Upper lobe of left lung (tissue), 6 donors: ENCODE measurements at regions not wholly inside any gene's neighbourhood (a gene's known extent, or its start where the extent isn't known, plus 50 kb on each side); places are given as distances from the start of the nearest gene placed in this dataset.

Experiments
- ATAC-seq, 2 donors: fragments of 200-7000 bp; cut with Tn5 transposase; one replicate each; pipeline ENCODE4 v1.9.1; 2022; ENCODE audit warnings: mild to moderate bottlenecking in 2 of 2, moderate library complexity in 2 of 2; ENCODE audit not compliant: low FRiP score in 2 of 2
- DNase-seq, 2 donors: peaks; one replicate each; pipeline ENCODE4 v3.0.0-alpha.2; 2019 to 2020
- H3K27ac ChIP-seq, 4 donors: fragments of 200-600 bp; sonication (generic); one replicate each; pipeline ENCODE4 v1.5.1; 2016 to 2019
- H3K27me3 ChIP-seq, 4 donors: fragments of 200-600 bp; sonication (generic); one replicate each; pipeline ENCODE4 v1.5.1; 2017 to 2019
- H3K36me3 ChIP-seq, 4 donors: fragments of 200-600 bp; sonication (generic); one replicate each; pipeline ENCODE4 v1.5.1; 2016 to 2019
- H3K4me1 ChIP-seq, 4 donors: fragments of 200-600 bp; sonication (generic); one replicate each; pipeline ENCODE4 v1.5.1; 2018 to 2019
- H3K4me3 ChIP-seq, 4 donors: fragments of 200-600 bp; sonication (generic); one replicate each; pipeline ENCODE4 v1.5.1; 2017 to 2019; ENCODE audit warnings: mild to moderate bottlenecking in 2 of 4, moderate library complexity in 1 of 4
- H3K9me3 ChIP-seq, 4 donors: fragments of 200-600 bp; sonication (generic); one replicate each; pipeline ENCODE4 v1.5.1; 2018 to 2019
- CTCF ChIP-seq, 6 experiments: fragments of 450-650 bp in 4 of 6; fragments of 200-600 bp in 2 of 6; sonication (generic) in 2 of 6; IDR thresholded peaks; one replicate each; pipeline ENCODE4 v1.5.1; 2016 to 2019; ENCODE audit warnings: antibody characterized with exemption in 6 of 6
- EP300 ChIP-seq, 4 donors: sonication (generic); formaldehyde crosslinking; IDR thresholded peaks; one replicate each; pipeline ENCODE4 v1.5.1; 2017; ENCODE audit warnings: antibody characterized with exemption in 4 of 4, control low read depth in 2 of 4
- POLR2A ChIP-seq, 4 donors: fragments of 450-650 bp; IDR thresholded peaks; one replicate each; pipeline ENCODE4 v1.5.1; 2016 to 2017; ENCODE audit warnings: antibody characterized with exemption in 4 of 4, mild to moderate bottlenecking in 2 of 4
- POLR2AphosphoS5 ChIP-seq, 2 donors: sonication (generic); formaldehyde crosslinking; IDR thresholded peaks; one replicate each; pipeline ENCODE4 v1.5.1; 2017; ENCODE audit warnings: antibody characterized with exemption in 2 of 2
- WGBS, 2 donors: methylation state at CpG; one replicate each; pipeline ENCODE4 v1.1.5; 2017 to 2018; 5-methylcytosine and 5-hydroxymethylcytosine counted together
- donor health status: DM: no; HTN: no; CAD: no; lungs with moderate emphysema.
- donor health status: DM: no; HTN: yes; CAD: no; lungs with severe emphysema.

- no peak for DNase-seq
- peaks cover 0 to 23% (median 7%) of the 10 kb centered on the region in 4 donors for H3K27me3 ChIP-seq
Measured at GRCh38 chr4:1467581-1468458, 61.6 kb upstream of the NKX1-1 start.

GRCh38 chr4:1466863-1467165 lies 60.6 kb upstream of the NKX1-1 start:
- Histone ChIP-seq H3K27me3 (peaks cover 0 to 17% (median 4%) of the 10 kb centered on the region in 4 donors), H3K4me3 (no peak overlapping the region), H3K4me1 (peaks cover under 1 to 5% (median 2%) of the 10 kb centered on the region in 4 donors), H3K9me3 (no peaks in the 10 kb centered on the region), H3K27ac (no peak overlapping the region), H3K36me3 (no peaks in the 10 kb centered on the region)
- WGBS, 2 donors: 81 to 86% methylated on average over 6 of the region's 6 CpGs
- ATAC-seq: no peak
- TF ChIP-seq POLR2A (IDR thresholded peaks at IDR 0.05) (no peak), POLR2AphosphoS5 (IDR thresholded peaks at IDR 0.05) (no peak), CTCF (IDR thresholded peaks at IDR 0.05) (no peak), EP300 (IDR thresholded peaks at IDR 0.05) (no peak)
- no peak for DNase-seq

More at GRCh38 chr4:1467581-1468458, 61.6 kb upstream of the NKX1-1 start:
- Histone ChIP-seq H3K36me3 (no peaks in the 10 kb centered on the region), H3K27ac (no peak overlapping the region), H3K4me1 (peaks cover 3 to 9% (median 5%) of the 10 kb centered on the region in 4 donors), H3K4me3 (no peak overlapping the region), H3K9me3 (no peaks in the 10 kb centered on the region)
- no peak for TF ChIP-seq EP300 (IDR thresholded peaks at IDR 0.05)
- no peak for TF ChIP-seq CTCF (IDR thresholded peaks at IDR 0.05)
- no peak for TF ChIP-seq POLR2AphosphoS5 (IDR thresholded peaks at IDR 0.05)
- 81 to 96% methylated on average over 6 of the region's 6 CpGs for WGBS, 2 donors
- no peak for ATAC-seq

GRCh38 chr4:1466034-1466862 lies 60.0 kb upstream of the NKX1-1 start:
- H3K9me3 ChIP-seq: no peaks in the 10 kb centered on the region
- DNase-seq: no peak
- WGBS, 2 donors: 84 to 89% methylated on average over 19 to 24 of the region's 24 CpGs
- H3K27me3 ChIP-seq: peaks cover 0 to 11% (median under 1%) of the 10 kb centered on the region in 4 donors
- H3K4me3 ChIP-seq: no peak overlapping the region
- no peaks in the 10 kb centered on the region for H3K4me1 ChIP-seq
- no peaks in the 10 kb centered on the region for H3K36me3 ChIP-seq
- TF ChIP-seq POLR2AphosphoS5 (IDR thresholded peaks at IDR 0.05): no peak
- TF ChIP-seq CTCF (IDR thresholded peaks at IDR 0.05): no peak
- TF ChIP-seq EP300 (IDR thresholded peaks at IDR 0.05): no peak
- no peak for TF ChIP-seq POLR2A (IDR thresholded peaks at IDR 0.05)
- ATAC-seq: no peak
- H3K27ac ChIP-seq: no peak overlapping the region

- Histone ChIP-seq H3K4me1 (no peaks in the 10 kb centered on the region), H3K27me3 (peaks cover 0 to 4% (median 0%) of the 10 kb centered on the region in 4 donors), H3K27ac (no peak overlapping the region), H3K36me3 (no peaks in the 10 kb centered on the region), H3K4me3 (no peak overlapping the region), H3K9me3 (no peaks in the 10 kb centered on the region)
- DNase-seq (no peak), ATAC-seq (peak in 1 of 2 donors; percentile 12)
- TF ChIP-seq EP300 (IDR thresholded peaks at IDR 0.05) (no peak), POLR2A (IDR thresholded peaks at IDR 0.05) (no peak), CTCF (IDR thresholded peaks at IDR 0.05) (no peak), POLR2AphosphoS5 (IDR thresholded peaks at IDR 0.05) (no peak)
- 71 to 78% methylated on average over 20 to 24 of the region's 24 CpGs for WGBS, 2 donors
Measured at GRCh38 chr4:1465173-1466033, 59.2 kb upstream of the NKX1-1 start.
